ENCODE measurements at regions not wholly inside any gene's neighbourhood (a gene's known extent, or its start where the extent isn't known, plus 50 kb on each side); places are given as distances from the start of the nearest gene placed in this dataset.

DNA sequence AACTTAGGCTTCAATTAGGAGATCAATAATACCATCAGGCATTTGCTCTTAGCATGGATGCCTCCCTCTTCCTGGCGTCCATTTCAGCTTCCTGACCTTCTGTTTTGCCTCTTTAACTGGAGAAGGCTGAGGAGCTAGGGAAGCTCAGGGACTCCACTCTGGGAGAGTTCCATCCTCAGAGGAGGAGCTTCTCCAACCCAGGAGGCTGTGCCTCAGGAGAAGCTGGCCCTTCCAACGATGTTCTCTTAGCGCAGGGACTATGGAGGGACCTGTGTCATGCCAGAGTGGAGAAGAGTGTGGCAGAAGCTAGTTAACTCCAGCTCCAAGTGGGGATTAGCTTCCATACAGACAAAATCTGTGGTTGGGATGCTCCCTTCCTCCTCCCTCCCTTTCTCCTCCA, 58.0 kb downstream of the KCNA5 start:
- WGBS (ENCODE audit: low lambda C conversion rate): 29% methylated on average over 3 of the region's 3 CpGs
- Histone ChIP-seq H3K9ac (no peak overlapping the region), H3K27me3 (ENCODE audit: insufficient read depth) (no peaks in the 10 kb centered on the region), H3K79me2 (ENCODE audit: insufficient read depth) (no peaks in the 10 kb centered on the region), H3K27ac (ENCODE audit: low read depth in 2 of 2, low read length in 1 of 2) (peak overlapping the region in 1 of 2 experiments; percentile 50; a peak in 1 of 4 replicates), H2AFZ (ENCODE audit: low read depth) (no peak overlapping the region; the same call in 1 of the 2 replicates), H3K4me2 (peak overlapping the region; percentile 45; the same call in 1 of the 2 replicates), H3K9me2 (no peaks in the 10 kb centered on the region), H3K9me3 (no peaks in the 10 kb centered on the region), H3K4me3 (ENCODE audit: low read depth in 2 of 2, low read length in 1 of 2) (no peak overlapping the region), H3K36me3 (replicated peaks in 1 of 2; ENCODE audit: control insufficient read depth in 1 of 2, insufficient read depth in 2 of 2, low read length in 1 of 2) (no peaks in the 10 kb centered on the region), H3K4me1 (ENCODE audit: control insufficient read depth in 1 of 2, insufficient read depth in 2 of 2, low read depth in 1 of 2, low read length in 1 of 2) (peaks cover 0 to 4% of the 10 kb centered on the region in 2 experiments; a peak in 1 of 4 replicates), H4K20me1 (ENCODE audit: insufficient read depth) (no peaks in the 10 kb centered on the region), H3F3A (replicated peaks; ENCODE audit: insufficient read depth) (peaks cover 9% of the 10 kb centered on the region)
- ChIA-PET POLR2A (no interaction called here), CTCF (no interaction called here)
- no peak for DNase-seq
- no peak for TF ChIP-seq TCF12 (IDR thresholded peaks at IDR 0.05)
- TF ChIP-seq, protein P1, sequence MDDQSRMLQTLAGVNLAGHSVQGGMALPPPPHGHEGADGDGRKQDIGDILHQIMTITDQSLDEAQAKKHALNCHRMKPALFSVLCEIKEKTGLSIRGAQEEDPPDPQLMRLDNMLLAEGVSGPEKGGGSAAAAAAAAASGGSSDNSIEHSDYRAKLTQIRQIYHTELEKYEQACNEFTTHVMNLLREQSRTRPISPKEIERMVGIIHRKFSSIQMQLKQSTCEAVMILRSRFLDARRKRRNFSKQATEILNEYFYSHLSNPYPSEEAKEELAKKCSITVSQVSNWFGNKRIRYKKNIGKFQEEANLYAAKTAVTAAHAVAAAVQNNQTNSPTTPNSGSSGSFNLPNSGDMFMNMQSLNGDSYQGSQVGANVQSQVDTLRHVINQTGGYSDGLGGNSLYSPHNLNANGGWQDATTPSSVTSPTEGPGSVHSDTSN (IDR thresholded peaks at IDR 0.05): no peak
- TF ChIP-seq TAF1 (IDR thresholded peaks at IDR 0.05; ENCODE audit: borderline replicate concordance, low read depth, low read length): no peak
- TF ChIP-seq, protein P2, sequence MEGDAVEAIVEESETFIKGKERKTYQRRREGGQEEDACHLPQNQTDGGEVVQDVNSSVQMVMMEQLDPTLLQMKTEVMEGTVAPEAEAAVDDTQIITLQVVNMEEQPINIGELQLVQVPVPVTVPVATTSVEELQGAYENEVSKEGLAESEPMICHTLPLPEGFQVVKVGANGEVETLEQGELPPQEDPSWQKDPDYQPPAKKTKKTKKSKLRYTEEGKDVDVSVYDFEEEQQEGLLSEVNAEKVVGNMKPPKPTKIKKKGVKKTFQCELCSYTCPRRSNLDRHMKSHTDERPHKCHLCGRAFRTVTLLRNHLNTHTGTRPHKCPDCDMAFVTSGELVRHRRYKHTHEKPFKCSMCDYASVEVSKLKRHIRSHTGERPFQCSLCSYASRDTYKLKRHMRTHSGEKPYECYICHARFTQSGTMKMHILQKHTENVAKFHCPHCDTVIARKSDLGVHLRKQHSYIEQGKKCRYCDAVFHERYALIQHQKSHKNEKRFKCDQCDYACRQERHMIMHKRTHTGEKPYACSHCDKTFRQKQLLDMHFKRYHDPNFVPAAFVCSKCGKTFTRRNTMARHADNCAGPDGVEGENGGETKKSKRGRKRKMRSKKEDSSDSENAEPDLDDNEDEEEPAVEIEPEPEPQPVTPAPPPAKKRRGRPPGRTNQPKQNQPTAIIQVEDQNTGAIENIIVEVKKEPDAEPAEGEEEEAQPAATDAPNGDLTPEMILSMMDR (IDR thresholded peaks at IDR 0.05): no peak
- no peak for TF ChIP-seq FOSL2 (IDR thresholded peaks at IDR 0.05; ENCODE audit: borderline replicate concordance, low read depth)
- TF ChIP-seq RAD21 (IDR thresholded peaks at IDR 0.05; ENCODE audit: low read length): no peak
- TF ChIP-seq, protein P3, sequence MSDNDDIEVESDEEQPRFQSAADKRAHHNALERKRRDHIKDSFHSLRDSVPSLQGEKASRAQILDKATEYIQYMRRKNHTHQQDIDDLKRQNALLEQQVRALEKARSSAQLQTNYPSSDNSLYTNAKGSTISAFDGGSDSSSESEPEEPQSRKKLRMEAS (IDR thresholded peaks at IDR 0.05; ENCODE audit: low read depth): no peak
- no peak for TF ChIP-seq POLR2AphosphoS5 (IDR thresholded peaks at IDR 0.05; ENCODE audit: low read depth, low read length)
- no peak for TF ChIP-seq MXI1 (IDR thresholded peaks at IDR 0.05; ENCODE audit: low read depth, low read length)
- no peak for TF ChIP-seq SIN3A (IDR thresholded peaks at IDR 0.05; ENCODE audit: borderline replicate concordance, low read depth, low read length)
- TF ChIP-seq GABPA (IDR thresholded peaks at IDR 0.05; ENCODE audit: low read depth): no peak
- no peak for TF ChIP-seq NRF1 (IDR thresholded peaks at IDR 0.05; ENCODE audit: low read depth, low read length)
- no peak for TF ChIP-seq TEAD4 (IDR thresholded peaks at IDR 0.05; ENCODE audit: borderline replicate concordance, insufficient read depth)

DNA sequence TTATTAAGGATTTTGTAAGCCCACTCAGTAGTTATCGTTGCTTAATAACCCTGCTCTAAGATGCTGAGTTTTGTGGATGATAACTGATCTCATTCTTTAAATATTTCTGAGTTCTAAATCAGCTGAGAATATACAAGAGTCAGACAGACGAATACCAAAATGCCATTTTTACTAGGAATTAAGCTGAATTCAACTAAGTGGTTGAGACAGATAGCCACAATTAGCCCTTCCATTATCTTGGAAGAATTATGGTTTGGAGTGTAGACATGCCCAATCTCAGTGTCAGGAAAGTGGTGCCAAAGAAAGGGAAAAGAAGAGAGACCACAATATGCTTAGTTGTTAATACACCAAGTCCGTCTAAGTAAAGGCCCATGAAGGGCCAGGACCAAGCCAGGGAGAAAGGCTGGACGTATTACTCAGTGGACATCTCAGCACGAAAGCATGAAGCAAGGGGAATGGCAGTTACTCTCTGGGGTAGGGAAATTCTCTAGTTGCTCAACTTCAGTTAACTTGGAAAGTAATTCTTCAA, 58.6 kb downstream of the KCNA5 start:
- H3K27ac ChIP-seq (ENCODE audit: low read depth in 2 of 2, low read length in 1 of 2): peak overlapping the region in 1 of 2 experiments; percentile 50; a peak in 2 of 4 replicates
- H3K4me3 ChIP-seq (ENCODE audit: low read depth in 2 of 2, low read length in 1 of 2): no peak overlapping the region
- ChIA-PET CTCF (interaction anchor here (1.3 kb wide), 1 partner anchor 9 kb away, joined by 4 read pairs; no protein-coding TSS in a partner anchor), POLR2A (no interaction called here)
- H3K36me3 ChIP-seq (replicated peaks in 1 of 2; ENCODE audit: control insufficient read depth in 1 of 2, insufficient read depth in 2 of 2, low read length in 1 of 2): no peaks in the 10 kb centered on the region
- H3K9ac ChIP-seq: no peak overlapping the region
- DNase-seq: no peak
- H3K4me1 ChIP-seq (ENCODE audit: control insufficient read depth in 1 of 2, insufficient read depth in 2 of 2, low read depth in 1 of 2, low read length in 1 of 2): peaks cover 0 to 4% of the 10 kb centered on the region in 2 experiments; a peak in 1 of 4 replicates
- H3K79me2 ChIP-seq (ENCODE audit: insufficient read depth): no peaks in the 10 kb centered on the region
- H3K9me3 ChIP-seq: no peaks in the 10 kb centered on the region
- no peaks in the 10 kb centered on the region for H3K9me2 ChIP-seq
- peaks cover 9% of the 10 kb centered on the region for H3F3A ChIP-seq (replicated peaks; ENCODE audit: insufficient read depth)
- H3K27me3 ChIP-seq (ENCODE audit: insufficient read depth): no peaks in the 10 kb centered on the region
- no peaks in the 10 kb centered on the region for H4K20me1 ChIP-seq (ENCODE audit: insufficient read depth)
- peak overlapping the region; percentile 49 for H2AFZ ChIP-seq (ENCODE audit: low read depth)
- whole genome bisulfite sequencing (ENCODE audit: low lambda C conversion rate): 9% methylated on average over 5 of the region's 5 CpGs
- H3K4me2 ChIP-seq: peak overlapping the region; percentile 45
- TF ChIP-seq JUND (IDR thresholded peaks at IDR 0.05): peak; percentile 22; the same call in 1 of the 2 replicates
- TF ChIP-seq, protein P3 (IDR thresholded peaks at IDR 0.05; ENCODE audit: low read depth): no peak
- no peak for TF ChIP-seq EZH2phosphoT487 (IDR thresholded peaks at IDR 0.05; ENCODE audit: borderline replicate concordance, low read depth)
- TF ChIP-seq SIN3A (IDR thresholded peaks at IDR 0.05; ENCODE audit: borderline replicate concordance, low read depth, low read length): no peak
- no peak for TF ChIP-seq NRF1 (IDR thresholded peaks at IDR 0.05; ENCODE audit: low read depth, low read length)
- TF ChIP-seq TEAD4 (IDR thresholded peaks at IDR 0.05; ENCODE audit: borderline replicate concordance, insufficient read depth): no peak
- TF ChIP-seq RFX5 (IDR thresholded peaks at IDR 0.05; ENCODE audit: low read length): no peak
- TF ChIP-seq, protein P4, sequence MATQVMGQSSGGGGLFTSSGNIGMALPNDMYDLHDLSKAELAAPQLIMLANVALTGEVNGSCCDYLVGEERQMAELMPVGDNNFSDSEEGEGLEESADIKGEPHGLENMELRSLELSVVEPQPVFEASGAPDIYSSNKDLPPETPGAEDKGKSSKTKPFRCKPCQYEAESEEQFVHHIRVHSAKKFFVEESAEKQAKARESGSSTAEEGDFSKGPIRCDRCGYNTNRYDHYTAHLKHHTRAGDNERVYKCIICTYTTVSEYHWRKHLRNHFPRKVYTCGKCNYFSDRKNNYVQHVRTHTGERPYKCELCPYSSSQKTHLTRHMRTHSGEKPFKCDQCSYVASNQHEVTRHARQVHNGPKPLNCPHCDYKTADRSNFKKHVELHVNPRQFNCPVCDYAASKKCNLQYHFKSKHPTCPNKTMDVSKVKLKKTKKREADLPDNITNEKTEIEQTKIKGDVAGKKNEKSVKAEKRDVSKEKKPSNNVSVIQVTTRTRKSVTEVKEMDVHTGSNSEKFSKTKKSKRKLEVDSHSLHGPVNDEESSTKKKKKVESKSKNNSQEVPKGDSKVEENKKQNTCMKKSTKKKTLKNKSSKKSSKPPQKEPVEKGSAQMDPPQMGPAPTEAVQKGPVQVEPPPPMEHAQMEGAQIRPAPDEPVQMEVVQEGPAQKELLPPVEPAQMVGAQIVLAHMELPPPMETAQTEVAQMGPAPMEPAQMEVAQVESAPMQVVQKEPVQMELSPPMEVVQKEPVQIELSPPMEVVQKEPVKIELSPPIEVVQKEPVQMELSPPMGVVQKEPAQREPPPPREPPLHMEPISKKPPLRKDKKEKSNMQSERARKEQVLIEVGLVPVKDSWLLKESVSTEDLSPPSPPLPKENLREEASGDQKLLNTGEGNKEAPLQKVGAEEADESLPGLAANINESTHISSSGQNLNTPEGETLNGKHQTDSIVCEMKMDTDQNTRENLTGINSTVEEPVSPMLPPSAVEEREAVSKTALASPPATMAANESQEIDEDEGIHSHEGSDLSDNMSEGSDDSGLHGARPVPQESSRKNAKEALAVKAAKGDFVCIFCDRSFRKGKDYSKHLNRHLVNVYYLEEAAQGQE (IDR thresholded peaks at IDR 0.05; ENCODE audit: low read depth, low read length): no peak
- TF ChIP-seq, protein P5, sequence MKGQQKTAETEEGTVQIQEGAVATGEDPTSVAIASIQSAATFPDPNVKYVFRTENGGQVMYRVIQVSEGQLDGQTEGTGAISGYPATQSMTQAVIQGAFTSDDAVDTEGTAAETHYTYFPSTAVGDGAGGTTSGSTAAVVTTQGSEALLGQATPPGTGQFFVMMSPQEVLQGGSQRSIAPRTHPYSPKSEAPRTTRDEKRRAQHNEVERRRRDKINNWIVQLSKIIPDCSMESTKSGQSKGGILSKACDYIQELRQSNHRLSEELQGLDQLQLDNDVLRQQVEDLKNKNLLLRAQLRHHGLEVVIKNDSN (IDR thresholded peaks at IDR 0.05; ENCODE audit: borderline replicate concordance, low read depth): no peak
- TF ChIP-seq CHD2 (IDR thresholded peaks at IDR 0.05; ENCODE audit: low read length, partially characterized antibody): no peak
- TF ChIP-seq GABPA (IDR thresholded peaks at IDR 0.05; ENCODE audit: low read depth): no peak
- TF ChIP-seq YY1 (IDR thresholded peaks at IDR 0.05; ENCODE audit: low read depth): no peak
